ENCODE measurements at regions not wholly inside any gene's neighbourhood (a gene's known extent, or its start where the extent isn't known, plus 50 kb on each side); places are given as distances from the start of the nearest gene placed in this dataset.

DNA sequence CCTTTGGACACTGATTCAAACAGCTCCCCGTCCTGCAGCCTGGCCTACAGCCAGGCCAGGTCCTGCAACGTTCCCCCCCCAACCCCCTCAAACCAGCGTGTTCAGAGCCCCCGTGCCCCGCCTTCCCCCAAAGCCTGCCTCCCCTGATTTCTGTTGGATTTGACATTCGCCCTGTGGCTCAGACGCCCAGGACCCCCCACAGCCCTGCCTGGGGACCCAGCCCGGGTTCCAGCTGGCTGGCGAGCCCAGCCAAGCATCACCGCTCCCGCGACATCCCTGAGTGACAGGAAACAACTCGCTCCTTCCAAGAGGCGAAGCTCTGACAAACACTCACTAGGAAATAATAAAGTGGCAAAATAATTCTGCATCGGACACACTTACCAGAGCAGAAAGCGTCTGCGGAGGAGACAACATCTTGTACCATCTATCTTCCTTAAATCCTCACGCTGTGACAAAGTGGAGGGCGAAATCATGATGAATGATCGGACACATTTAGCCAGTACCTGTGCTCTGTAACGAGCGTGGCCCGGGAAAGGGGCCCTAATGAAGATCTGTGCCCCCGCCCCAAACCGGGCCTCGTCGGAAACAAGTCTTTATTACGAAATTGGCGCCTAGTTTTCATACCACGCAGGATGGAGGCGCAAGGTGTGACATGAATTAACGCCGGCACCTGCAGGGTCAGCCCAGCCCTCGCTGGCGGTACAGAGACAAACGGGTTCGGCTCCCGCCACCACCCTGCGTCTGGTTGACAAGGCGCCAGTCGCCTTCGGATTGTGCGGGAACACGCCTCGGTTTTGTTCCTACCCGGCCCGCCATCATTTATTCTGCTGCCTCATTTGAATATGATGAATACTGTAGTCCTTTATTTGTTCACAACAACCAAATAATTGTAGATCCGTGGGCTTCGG, 91.0 kb upstream of the MVB12B start:
- ATAC-seq, result no peak
- H3K4me3 Mint-ChIP-seq, result no peak overlapping the region

DNA sequence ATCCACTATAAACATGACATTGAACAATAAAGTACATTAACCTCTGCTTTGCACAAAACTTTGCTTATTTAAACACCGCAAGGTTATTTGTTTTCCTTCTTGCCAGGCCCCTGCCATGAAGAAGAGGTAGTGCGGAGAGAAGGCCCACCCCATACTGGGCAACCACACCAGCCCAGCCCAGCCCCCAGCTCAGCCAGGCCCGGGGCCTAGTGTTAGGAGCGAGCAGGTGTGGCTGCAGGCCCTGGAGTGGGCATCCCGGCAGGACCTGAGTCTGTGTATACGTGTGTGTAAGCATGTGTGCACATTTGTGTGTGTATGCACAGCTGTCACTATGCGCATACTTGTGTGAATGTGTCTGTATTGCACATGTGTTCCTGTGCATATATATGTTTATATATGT, 90.4 kb upstream of the MVB12B start:
- H3K27ac ChIP-seq (ENCODE audit: low read depth), result no peak overlapping the region
- ATAC-seq (peak; percentile 35; the same call in 1 of the 3 replicates), DNase-seq (ENCODE audit: low spot score) (no peak)
- no peaks in the 10 kb centered on the region for H3K9me2 ChIP-seq (ENCODE audit: insufficient read depth)
- H3K4me1 ChIP-seq (ENCODE audit: insufficient read depth), result no peaks in the 10 kb centered on the region
- no peaks in the 10 kb centered on the region for H3K79me2 ChIP-seq (replicated peaks; ENCODE audit: insufficient read depth)
- Mint-ChIP-seq H3K27me3 (ENCODE audit: insufficient read depth, low read depth, poor library complexity) (peaks cover 8% of the 10 kb centered on the region), H3K36me3 (ENCODE audit: low read depth) (no peaks in the 10 kb centered on the region), H3K27ac (no peak overlapping the region), H3K4me3 (no peak overlapping the region), H3K4me1 (no peaks in the 10 kb centered on the region; the same call in 2 of the 3 replicates), H3K9me3 (no peaks in the 10 kb centered on the region; the same call in 2 of the 3 replicates)
- H3K4me3 ChIP-seq, result no peak overlapping the region
- no peaks in the 10 kb centered on the region for H3K27me3 ChIP-seq (ENCODE audit: insufficient read depth)
- no peak overlapping the region for H2AFZ ChIP-seq
- no peak overlapping the region for H3K4me2 ChIP-seq
- H3K36me3 ChIP-seq (ENCODE audit: insufficient read depth), result no peaks in the 10 kb centered on the region
- H3F3A ChIP-seq (replicated peaks; ENCODE audit: low read depth), result no peaks in the 10 kb centered on the region
- no peaks in the 10 kb centered on the region for H4K20me1 ChIP-seq (replicated peaks; ENCODE audit: insufficient read depth)
- TF ChIP-seq, protein P1, sequence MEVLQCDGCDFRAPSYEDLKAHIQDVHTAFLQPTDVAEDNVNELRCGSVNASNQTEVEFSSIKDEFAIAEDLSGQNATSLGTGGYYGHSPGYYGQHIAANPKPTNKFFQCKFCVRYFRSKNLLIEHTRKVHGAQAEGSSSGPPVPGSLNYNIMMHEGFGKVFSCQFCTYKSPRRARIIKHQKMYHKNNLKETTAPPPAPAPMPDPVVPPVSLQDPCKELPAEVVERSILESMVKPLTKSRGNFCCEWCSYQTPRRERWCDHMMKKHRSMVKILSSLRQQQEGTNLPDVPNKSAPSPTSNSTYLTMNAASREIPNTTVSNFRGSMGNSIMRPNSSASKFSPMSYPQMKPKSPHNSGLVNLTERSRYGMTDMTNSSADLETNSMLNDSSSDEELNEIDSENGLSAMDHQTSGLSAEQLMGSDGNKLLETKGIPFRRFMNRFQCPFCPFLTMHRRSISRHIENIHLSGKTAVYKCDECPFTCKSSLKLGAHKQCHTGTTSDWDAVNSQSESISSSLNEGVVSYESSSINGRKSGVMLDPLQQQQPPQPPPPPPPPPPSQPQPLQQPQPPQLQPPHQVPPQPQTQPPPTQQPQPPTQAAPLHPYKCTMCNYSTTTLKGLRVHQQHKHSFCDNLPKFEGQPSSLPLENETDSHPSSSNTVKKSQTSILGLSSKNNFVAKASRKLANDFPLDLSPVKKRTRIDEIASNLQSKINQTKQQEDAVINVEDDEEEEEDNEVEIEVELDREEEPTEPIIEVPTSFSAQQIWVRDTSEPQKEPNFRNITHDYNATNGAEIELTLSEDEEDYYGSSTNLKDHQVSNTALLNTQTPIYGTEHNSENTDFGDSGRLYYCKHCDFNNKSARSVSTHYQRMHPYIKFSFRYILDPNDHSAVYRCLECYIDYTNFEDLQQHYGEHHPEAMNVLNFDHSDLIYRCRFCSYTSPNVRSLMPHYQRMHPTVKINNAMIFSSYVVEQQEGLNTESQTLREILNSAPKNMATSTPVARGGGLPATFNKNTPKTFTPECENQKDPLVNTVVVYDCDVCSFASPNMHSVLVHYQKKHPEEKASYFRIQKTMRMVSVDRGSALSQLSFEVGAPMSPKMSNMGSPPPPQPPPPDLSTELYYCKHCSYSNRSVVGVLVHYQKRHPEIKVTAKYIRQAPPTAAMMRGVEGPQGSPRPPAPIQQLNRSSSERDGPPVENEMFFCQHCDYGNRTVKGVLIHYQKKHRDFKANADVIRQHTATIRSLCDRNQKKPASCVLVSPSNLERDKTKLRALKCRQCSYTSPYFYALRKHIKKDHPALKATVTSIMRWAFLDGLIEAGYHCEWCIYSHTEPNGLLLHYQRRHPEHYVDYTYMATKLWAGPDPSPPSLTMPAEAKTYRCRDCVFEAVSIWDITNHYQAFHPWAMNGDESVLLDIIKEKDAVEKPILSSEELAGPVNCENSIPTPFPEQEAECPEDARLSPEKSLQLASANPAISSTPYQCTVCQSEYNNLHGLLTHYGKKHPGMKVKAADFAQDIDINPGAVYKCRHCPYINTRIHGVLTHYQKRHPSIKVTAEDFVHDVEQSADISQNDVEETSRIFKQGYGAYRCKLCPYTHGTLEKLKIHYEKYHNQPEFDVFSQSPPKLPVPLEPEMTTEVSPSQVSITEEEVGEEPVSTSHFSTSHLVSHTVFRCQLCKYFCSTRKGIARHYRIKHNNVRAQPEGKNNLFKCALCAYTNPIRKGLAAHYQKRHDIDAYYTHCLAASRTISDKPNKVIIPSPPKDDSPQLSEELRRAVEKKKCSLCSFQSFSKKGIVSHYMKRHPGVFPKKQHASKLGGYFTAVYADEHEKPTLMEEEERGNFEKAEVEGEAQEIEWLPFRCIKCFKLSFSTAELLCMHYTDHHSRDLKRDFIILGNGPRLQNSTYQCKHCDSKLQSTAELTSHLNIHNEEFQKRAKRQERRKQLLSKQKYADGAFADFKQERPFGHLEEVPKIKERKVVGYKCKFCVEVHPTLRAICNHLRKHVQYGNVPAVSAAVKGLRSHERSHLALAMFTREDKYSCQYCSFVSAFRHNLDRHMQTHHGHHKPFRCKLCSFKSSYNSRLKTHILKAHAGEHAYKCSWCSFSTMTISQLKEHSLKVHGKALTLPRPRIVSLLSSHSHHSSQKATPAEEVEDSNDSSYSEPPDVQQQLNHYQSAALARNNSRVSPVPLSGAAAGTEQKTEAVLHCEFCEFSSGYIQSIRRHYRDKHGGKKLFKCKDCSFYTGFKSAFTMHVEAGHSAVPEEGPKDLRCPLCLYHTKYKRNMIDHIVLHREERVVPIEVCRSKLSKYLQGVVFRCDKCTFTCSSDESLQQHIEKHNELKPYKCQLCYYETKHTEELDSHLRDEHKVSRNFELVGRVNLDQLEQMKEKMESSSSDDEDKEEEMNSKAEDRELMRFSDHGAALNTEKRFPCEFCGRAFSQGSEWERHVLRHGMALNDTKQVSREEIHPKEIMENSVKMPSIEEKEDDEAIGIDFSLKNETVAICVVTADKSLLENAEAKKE (CRISPR knock-in tag; IDR thresholded peaks at IDR 0.05), result no peak
- TF ChIP-seq, protein P2, sequence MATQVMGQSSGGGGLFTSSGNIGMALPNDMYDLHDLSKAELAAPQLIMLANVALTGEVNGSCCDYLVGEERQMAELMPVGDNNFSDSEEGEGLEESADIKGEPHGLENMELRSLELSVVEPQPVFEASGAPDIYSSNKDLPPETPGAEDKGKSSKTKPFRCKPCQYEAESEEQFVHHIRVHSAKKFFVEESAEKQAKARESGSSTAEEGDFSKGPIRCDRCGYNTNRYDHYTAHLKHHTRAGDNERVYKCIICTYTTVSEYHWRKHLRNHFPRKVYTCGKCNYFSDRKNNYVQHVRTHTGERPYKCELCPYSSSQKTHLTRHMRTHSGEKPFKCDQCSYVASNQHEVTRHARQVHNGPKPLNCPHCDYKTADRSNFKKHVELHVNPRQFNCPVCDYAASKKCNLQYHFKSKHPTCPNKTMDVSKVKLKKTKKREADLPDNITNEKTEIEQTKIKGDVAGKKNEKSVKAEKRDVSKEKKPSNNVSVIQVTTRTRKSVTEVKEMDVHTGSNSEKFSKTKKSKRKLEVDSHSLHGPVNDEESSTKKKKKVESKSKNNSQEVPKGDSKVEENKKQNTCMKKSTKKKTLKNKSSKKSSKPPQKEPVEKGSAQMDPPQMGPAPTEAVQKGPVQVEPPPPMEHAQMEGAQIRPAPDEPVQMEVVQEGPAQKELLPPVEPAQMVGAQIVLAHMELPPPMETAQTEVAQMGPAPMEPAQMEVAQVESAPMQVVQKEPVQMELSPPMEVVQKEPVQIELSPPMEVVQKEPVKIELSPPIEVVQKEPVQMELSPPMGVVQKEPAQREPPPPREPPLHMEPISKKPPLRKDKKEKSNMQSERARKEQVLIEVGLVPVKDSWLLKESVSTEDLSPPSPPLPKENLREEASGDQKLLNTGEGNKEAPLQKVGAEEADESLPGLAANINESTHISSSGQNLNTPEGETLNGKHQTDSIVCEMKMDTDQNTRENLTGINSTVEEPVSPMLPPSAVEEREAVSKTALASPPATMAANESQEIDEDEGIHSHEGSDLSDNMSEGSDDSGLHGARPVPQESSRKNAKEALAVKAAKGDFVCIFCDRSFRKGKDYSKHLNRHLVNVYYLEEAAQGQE (IDR thresholded peaks at IDR 0.05; ENCODE audit: unreplicated experiment), result no peak

More for the DNA sequence above, 91.0 kb upstream of the MVB12B start:
- Histone ChIP-seq H3K4me1 (ENCODE audit: insufficient read depth) (no peaks in the 10 kb centered on the region), H3K4me3 (no peak overlapping the region), H3K9me2 (ENCODE audit: insufficient read depth) (no peaks in the 10 kb centered on the region), H3K27me3 (ENCODE audit: insufficient read depth) (no peaks in the 10 kb centered on the region), H3K27ac (ENCODE audit: low read depth) (no peak overlapping the region), H3K4me2 (no peak overlapping the region), H3K36me3 (ENCODE audit: insufficient read depth) (no peaks in the 10 kb centered on the region), H2AFZ (no peak overlapping the region), H3K79me2 (replicated peaks; ENCODE audit: insufficient read depth) (no peaks in the 10 kb centered on the region), H3F3A (replicated peaks; ENCODE audit: low read depth) (no peaks in the 10 kb centered on the region), H4K20me1 (replicated peaks; ENCODE audit: insufficient read depth) (no peaks in the 10 kb centered on the region)
- Mint-ChIP-seq H3K27me3 (ENCODE audit: insufficient read depth, low read depth, poor library complexity) (peaks cover 8% of the 10 kb centered on the region), H3K36me3 (ENCODE audit: low read depth) (no peaks in the 10 kb centered on the region), H3K27ac (no peak overlapping the region), H3K9me3 (no peaks in the 10 kb centered on the region; the same call in 2 of the 3 replicates), H3K4me1 (no peaks in the 10 kb centered on the region; the same call in 2 of the 3 replicates)
- TF ChIP-seq, protein P2 (IDR thresholded peaks at IDR 0.05; ENCODE audit: unreplicated experiment), result no peak
- no peak for DNase-seq (ENCODE audit: low spot score)

Measured in GM23338 (cell line).